Cardiac muscle cell (in vitro differentiated cells and primary cell): ENCODE measurements at regions not wholly inside any gene's neighbourhood (a gene's known extent, or its start where the extent isn't known, plus 50 kb on each side); places are given as distances from the start of the nearest gene placed in this dataset.
A peak's percentile ranks its signal among the peaks of the same experiment; 100 is the strongest.
"Not testable (repeated sequence)": the region's sequence is repeated elsewhere in the genome, so short reads cannot be mapped to it uniquely, and the experiment has no call there.

Experiments
- DNase-seq, 2 donors: peaks; one replicate each; pipeline versions ENCODE4 v3.0.0 to v3.0.0-alpha.2; 2010 to 2017; ENCODE audit warnings: low read depth in 1 of 2, low spot score in 1 of 2
- H3K27ac ChIP-seq: fragments of 200-600 bp; sonication (generic); 2 replicates; pipeline ENCODE4 v1.5.1; 2016
- H3K27me3 ChIP-seq: fragments of 200-600 bp; sonication (generic); 2 replicates; pipeline ENCODE4 v1.6.0; 2016; ENCODE audit warnings: control low read depth
- H3K36me3 ChIP-seq: fragments of 200-600 bp; sonication (generic); 2 replicates; pipeline ENCODE4 v1.5.1; 2016; ENCODE audit warnings: control low read depth
- H3K4me1 ChIP-seq: fragments of 200-600 bp; sonication (generic); 2 replicates; pipeline ENCODE4 v1.8.1; 2017; ENCODE audit warnings: low read depth, mild to moderate bottlenecking, mixed run types
- H3K4me3 ChIP-seq: fragments of 200-600 bp; sonication (generic); 2 replicates; pipeline ENCODE4 v1.5.1; 2016; ENCODE audit warnings: mild to moderate bottlenecking
- H3K9me3 ChIP-seq: fragments of 200-600 bp; sonication (generic); 2 replicates; pipeline ENCODE4 v1.5.1; 2017; ENCODE audit warnings: low read depth, mild to moderate bottlenecking, control low read depth
- CTCF ChIP-seq: IDR thresholded peaks from 2 replicates; pipeline ENCODE4 v1.5.1; 2012; ENCODE audit warnings: low read depth, mild to moderate bottlenecking, low read length

DNA sequence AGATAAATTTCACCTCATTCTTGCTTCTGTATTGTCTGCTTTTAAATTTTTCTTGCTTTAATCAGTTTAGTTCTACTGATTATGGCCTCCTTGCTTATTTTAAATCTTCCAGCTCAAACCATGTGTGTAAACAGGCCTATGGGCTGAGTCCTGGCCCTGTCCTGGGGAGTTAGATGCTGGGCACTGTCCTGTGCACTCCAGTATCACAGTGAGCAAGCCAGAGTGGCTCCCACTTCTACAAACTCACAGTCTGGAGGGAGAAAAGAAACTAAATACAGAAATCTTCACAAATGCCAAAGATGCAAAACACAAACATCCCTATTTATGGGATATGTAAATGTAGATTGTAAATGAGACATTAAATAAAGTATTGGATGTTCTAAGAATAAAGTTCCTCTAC, 101.1 kb upstream of the POGK start:
- Histone ChIP-seq H3K4me1 (no peaks in the 10 kb centered on the region), H3K4me3 (no peak overlapping the region), H3K27me3 (no peaks in the 10 kb centered on the region), H3K9me3 (no peaks in the 10 kb centered on the region), H3K36me3 (no peaks in the 10 kb centered on the region), H3K27ac (no peak overlapping the region)
- DNase-seq, result no peak
- no peak for TF ChIP-seq CTCF

GRCh38 chr1:166738873-166739272, 100.4 kb upstream of the POGK start:
- no peaks in the 10 kb centered on the region for H3K36me3 ChIP-seq
- H3K4me3 ChIP-seq, result no peak overlapping the region
- TF ChIP-seq CTCF, result no peak
- H3K27me3 ChIP-seq, result no peaks in the 10 kb centered on the region
- H3K9me3 ChIP-seq, result no peaks in the 10 kb centered on the region
- no peak overlapping the region for H3K27ac ChIP-seq
- no peak for DNase-seq
- no peaks in the 10 kb centered on the region for H3K4me1 ChIP-seq

DNA sequence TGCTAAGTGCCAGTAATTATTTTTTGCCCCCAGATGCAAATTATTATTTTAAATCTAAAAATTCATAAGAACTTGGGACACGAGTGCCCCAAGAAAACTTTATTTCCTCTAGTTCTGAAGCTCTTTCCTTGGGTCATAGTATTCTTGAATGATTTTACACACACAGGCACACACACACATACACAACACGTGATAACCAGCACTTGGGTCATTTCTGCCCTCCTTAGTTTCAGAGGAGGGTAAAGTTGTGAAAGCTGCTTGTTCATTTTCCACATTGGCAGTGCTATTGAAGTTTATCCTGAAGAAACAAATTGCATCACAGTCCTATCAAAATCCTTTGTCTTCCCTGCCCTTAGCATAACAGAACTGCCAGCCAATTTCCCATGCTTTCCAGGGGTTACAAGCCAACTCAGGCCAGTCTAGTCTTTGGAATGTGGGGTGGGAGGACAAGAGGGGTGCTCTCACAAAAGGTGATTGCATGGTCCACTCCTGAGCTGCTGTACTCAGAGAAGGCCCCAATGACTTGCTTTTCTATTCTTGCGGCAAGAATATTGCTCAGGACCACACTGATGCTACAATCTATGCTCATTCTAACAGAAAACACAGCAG, 98.5 kb upstream of the POGK start:
- no peak for TF ChIP-seq CTCF
- Histone ChIP-seq H3K36me3 (no peaks in the 10 kb centered on the region), H3K4me1 (no peaks in the 10 kb centered on the region), H3K27me3 (no peaks in the 10 kb centered on the region), H3K27ac (no peak overlapping the region), H3K9me3 (no peaks in the 10 kb centered on the region), H3K4me3 (no peak overlapping the region)
- no peak for DNase-seq

DNA sequence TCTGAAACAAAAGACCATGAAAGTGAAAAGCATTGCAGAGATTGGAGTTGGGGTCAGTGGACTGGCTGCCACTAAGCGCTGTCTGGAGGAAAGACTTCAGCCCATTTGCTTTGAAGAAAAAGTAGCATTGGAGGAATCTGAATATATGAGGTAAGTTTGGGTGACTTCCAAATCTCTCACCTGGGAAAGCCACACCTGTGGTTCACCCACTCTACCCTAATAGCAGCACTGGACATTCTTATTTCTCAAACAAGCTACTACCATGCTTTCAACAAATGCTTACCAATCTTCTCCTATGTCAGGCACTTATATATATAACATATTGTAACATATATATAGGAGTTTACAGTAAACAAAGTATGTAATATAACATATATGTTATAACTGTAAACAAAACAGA, 76.0 kb upstream of the POGK start:
- no peak for DNase-seq
- H3K4me1 ChIP-seq, result no peaks in the 10 kb centered on the region
- no peak overlapping the region for H3K27ac ChIP-seq
- H3K27me3 ChIP-seq, result no peaks in the 10 kb centered on the region
- TF ChIP-seq CTCF, result no peak
- H3K36me3 ChIP-seq, result no peaks in the 10 kb centered on the region
- no peak overlapping the region for H3K4me3 ChIP-seq
- no peaks in the 10 kb centered on the region for H3K9me3 ChIP-seq

- no peak for TF ChIP-seq CTCF
- H3K36me3 ChIP-seq, result no peaks in the 10 kb centered on the region
Observed at GRCh38 chr1:166766942-166767341, 72.3 kb upstream of the POGK start.

GRCh38 chr1:166784646-166785045, 54.6 kb upstream of the POGK start:
- not testable (repeated sequence) for H3K36me3 ChIP-seq, H3K27me3 ChIP-seq, H3K4me1 ChIP-seq, H3K4me3 ChIP-seq, DNase-seq, H3K9me3 ChIP-seq
- H3K27ac ChIP-seq, result peak overlapping the region; percentile 62

More at GRCh38 chr1:166766942-166767341, 72.3 kb upstream of the POGK start:
- Histone ChIP-seq H3K27ac (no peak overlapping the region), H3K4me1 (no peaks in the 10 kb centered on the region), H3K9me3 (no peaks in the 10 kb centered on the region), H3K4me3 (no peak overlapping the region), H3K27me3 (no peaks in the 10 kb centered on the region)
- no peak for DNase-seq
